Stimulated activated CD8-positive, alpha-beta memory T cell treated with anti-CD3 and anti-CD28 coated beads, Interleukin-2, amount 100 ng/mL, for 48 hours (primary cell): ENCODE measurements at regions not wholly inside any gene's neighbourhood (a gene's known extent, or its start where the extent isn't known, plus 50 kb on each side); places are given as distances from the start of the nearest gene placed in this dataset.
"Not testable (repeated sequence)": the region's sequence is repeated elsewhere in the genome, so short reads cannot be mapped to it uniquely, and the experiment has no call there.

Experiments
- DNase-seq, 2 donors: peaks; one replicate each; pipeline ENCODE4 v3.0.0-alpha.2; 2020; ENCODE audit warnings: low read depth in 2 of 2

DNA sequence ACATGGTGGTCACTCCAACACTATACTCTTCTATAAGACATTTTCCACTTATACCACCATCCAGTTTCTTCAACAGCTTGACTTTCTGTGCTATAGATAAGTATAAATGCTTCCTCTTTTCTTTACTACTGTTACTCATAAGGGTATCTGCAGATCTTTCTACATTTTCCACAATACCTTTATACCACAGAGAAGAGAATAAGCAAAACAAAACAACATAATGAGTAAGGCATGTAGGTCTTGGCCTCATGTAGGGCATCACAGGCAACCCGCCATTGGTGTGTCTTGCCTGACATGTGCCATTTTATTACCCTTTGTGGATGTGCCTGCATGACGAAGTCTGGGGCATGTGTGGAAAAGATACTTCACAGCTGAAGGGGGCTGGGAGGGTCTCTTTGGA lies 265.3 kb upstream of the STARD13 start:
- DNase-seq = no peak

DNA sequence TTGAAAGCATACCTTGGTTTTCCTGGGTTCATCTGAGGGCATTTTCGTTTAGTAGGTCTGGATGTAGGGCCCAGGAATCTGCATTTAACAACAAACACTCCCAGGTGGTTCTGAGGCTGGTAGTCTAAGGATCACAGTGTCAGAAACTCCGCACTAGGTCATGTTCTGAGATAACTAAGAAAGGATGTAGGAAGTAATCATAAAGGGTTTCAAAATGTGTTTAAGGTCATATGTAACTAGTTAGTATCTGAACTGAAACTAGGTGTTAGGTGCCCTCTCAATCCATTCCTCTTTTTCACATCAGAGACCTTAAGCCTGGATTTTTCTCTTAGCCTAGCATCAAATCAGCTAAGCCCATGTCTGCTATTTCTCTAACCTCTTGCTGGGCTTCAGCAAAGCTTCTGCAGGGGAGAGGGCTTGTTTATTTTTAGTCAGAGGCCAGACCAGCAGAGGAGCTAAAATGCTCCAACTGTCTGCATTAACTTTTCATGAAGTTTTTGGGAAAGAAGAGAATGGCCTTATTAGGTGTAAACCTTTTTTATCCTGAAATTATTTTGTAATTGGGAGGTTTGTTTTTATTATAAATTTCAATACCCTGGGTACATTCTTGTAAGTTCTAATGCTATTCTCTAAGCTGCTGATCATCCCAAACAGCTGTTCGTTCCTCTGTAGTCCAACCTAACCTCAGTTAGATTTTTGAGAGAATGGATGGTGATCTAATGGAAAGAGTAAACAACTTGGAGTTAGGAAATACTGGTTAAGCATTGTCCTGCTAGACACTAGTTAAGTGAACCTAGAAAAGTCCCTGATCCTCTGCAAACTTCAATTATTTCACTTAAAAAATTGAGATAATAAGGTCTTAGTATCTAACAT lies 262.8 kb upstream of the RFC3 start:
- no peak for DNase-seq

DNA sequence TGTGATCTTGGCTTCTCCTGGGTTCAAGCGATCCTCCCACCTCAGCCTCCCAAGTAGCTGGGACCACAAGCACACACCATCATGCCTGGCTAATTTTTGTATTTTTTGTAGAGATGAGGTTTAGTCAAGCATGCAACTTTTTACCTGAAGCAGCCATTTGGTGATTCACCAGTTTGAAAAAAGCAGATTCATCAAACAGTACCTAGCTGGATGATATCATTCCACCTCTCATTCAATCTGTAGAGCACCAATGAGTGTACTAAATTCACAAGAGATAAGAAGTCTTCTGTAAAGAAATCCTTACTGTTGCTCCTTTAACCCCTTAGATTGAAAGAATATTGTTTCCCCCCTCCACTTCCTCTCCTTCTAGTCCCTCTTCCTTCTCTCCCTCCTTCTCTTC lies 261.1 kb upstream of the RFC3 start:
- no peak for DNase-seq

DNA sequence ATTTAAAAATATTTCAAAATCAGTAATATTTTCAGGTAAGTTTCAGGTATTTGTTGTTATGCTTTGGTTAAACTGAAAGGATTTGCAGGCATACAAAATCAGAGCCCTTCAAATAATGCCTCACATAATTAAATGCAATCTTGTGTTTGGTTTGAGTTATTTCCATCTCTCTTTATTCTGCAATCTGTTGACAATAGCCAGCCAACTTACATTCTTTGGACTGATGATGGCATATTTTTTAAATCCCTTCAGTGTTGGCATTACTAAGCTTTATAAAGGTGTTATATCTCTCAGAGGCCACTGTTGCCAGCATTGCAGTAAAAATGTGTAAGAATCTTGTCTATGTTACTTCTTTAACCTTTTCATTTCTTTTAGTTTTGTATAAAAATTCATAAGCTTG lies 257.2 kb upstream of the RFC3 start:
- DNase-seq = no peak

DNA sequence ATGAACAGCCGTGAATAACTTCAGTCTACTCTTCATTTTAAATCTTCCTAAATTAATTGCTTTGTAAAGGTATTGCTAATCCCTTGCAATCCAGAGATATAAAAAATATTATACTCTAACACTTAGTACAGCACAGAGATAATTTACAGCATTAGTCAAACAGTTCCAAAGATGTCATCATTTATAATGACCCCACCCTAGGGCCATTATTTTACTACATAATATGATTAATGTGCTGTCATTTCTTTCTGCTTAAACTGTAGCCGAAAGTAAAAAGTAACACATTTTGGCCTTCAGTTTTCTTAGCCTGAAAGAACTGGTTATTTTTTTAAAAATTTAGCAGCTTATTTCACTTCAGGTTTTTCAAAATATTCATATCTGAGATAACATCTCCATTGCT lies 256.3 kb upstream of the RFC3 start:
- DNase-seq = no peak

DNA sequence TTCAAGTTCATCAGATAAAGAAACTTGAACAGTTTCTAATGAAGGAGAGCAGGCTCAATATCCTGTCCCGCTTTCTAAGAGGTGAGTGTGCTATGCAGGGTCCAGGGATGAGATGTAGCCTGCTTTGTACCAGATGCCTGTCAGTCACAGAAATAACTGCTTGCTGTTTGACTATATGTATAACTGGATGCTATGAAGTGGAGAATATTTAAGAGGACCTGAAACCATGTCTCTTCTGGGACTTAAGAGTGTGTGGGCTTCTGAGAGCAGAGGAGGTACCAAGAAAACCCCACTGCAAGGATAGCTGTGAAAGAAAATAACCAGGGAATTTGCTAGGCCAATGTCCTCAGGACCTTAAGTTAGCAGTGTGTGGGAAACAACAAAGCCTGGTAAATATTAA lies 246.3 kb upstream of the RFC3 start:
- no peak for DNase-seq

DNA sequence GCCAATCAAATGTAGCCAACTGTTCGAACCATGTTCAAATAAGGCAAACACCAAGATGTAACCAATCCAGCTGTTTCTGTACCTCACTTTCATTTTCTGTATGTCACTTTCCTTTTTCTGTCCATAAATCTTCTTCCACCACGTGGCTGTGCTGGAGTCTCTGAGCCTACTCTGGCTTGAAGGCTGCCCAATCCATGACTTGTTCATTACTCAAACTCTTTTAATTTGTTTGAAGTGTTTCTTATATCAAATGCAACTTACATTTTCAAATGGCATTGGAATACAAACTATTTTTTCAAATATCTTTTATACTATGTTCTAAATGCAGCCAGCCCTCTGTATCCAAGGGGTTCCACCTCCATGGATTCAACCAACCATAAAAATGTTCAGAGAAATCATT lies 245.6 kb upstream of the RFC3 start:
- not testable (repeated sequence) for DNase-seq

DNA sequence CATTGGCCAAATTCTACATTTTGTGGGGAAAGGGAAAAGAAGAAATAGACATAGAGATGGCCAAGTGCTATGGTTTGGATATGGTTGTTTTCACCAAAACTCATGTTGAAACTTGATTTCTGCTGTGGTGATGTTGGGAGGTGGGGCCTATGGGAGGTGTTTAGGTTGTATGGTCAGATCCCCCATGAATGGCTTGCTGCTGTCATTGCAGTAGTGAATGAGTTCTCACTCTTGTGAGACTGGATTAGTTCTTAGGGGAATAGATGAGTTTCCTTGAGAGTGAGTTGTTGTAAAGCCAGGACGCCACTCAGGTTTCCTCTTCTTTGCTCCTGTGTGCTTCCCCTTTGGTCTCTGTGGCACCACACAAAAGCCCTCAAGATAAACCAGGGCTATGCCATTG lies 242.6 kb upstream of the RFC3 start:
- no peak for DNase-seq

DNA sequence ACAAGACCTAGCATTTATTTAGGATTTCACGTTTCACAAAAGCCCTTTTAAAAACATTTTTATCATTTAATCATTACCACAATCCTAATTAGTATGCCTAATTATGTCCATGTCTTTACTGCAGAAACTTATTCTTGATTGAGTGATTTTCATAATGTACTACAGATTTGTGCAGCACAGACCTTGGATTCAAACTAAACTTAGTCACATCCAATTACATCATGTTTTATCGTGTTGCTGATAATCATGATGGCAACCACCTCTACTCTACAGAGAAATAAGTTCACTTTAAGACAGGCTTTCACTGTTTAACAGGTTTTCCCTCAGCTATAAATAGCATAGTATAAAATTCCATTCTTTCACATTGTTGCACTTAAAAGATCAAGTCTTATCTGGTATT lies 240.9 kb upstream of the RFC3 start:
- no peak for DNase-seq

DNA sequence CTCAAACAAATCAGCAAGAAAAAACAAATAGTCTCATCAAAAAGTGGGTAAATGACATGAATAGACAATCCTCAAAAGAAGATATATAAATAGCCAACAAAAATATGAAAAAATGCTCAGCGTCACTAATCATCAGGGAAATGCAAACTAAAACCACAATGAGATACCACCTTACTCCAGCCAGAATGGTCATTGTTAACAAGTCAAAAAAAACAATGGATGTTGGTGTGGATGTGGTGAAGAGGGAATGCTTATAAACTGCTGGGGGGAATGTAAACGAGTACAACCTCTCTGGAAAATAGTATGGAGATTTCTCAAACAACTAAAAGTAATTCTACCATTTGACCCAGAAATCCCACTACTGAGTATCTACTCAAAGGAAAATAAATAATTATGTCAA lies 239.2 kb upstream of the RFC3 start:
- no peak for DNase-seq

DNA sequence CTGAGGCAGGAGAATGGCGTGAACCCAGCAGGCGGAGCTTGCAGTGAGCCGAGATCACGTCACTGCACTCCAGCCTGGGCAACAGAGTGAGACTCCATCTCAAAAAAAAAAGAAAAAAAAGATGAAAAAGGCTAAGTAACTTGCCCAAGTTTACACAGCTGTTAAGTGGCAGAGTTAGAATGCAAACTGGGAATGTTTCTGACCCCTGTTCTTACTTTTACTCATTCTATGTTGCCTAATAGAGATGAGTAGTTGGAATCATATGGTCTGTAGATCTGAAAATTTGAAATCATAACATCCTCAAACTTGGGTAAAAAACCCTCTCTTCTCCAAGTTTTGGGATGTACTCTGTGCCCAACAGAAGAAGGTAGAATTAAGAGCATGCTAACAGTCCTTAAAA lies 235.8 kb upstream of the RFC3 start:
- DNase-seq = no peak

DNA sequence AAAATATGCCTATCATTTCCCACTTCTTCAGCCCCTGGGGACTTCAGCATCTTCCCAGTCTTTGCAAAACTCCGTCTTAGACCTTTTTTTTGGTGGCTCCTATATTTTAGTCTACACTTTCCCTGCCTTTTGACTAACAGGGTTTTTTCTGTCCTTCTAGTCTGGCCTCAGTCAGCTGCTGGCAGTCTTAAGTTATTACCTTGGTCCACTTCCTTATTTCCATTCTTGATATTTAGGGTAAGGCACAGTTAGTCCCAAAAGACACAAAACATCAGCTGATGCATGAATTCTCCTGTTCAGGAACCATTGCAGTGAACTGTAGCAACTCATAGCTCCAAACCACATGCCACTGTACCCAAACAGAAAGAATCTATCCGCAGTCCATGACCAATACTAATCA lies 234.6 kb upstream of the RFC3 start:
- no peak for DNase-seq

DNA sequence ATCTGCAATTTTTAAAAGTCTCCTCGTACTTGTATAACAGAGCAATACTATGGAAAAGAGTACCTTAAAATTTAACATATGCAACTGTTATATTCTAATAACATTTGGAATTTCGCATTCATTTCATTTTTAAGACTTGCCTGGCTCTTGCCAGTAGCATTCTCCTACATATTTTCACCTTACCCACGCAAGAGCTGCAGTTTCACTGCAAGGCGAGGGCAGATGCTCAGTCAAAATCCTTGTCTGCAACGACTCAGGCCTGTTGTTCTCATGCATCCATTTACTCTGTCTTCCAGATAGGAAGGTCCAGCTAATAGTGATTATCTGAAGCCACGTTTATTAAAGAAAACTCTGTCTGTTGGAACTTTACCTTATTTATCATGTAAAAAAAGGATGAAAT lies 227.0 kb upstream of the RFC3 start:
- no peak for DNase-seq

DNA sequence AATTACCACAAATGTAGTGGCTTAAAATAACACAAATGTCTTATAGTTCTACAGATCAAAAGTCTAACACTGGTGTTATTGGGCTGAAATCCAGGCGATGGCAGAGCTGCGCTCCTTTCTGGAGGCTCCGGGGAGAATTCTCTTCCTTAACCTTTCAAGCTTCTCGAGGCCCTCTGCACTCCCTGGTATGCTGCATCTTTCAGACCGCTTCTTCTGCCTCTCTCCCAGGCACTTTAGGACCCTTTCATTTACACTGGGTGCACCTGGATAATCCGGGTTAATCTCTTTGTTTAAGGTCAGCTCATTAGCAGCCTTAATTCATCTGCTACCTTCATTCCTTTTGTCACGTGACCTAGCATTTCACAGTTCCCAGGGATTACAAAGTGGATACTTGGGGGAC lies 211.3 kb upstream of the RFC3 start:
- no peak for DNase-seq

DNA sequence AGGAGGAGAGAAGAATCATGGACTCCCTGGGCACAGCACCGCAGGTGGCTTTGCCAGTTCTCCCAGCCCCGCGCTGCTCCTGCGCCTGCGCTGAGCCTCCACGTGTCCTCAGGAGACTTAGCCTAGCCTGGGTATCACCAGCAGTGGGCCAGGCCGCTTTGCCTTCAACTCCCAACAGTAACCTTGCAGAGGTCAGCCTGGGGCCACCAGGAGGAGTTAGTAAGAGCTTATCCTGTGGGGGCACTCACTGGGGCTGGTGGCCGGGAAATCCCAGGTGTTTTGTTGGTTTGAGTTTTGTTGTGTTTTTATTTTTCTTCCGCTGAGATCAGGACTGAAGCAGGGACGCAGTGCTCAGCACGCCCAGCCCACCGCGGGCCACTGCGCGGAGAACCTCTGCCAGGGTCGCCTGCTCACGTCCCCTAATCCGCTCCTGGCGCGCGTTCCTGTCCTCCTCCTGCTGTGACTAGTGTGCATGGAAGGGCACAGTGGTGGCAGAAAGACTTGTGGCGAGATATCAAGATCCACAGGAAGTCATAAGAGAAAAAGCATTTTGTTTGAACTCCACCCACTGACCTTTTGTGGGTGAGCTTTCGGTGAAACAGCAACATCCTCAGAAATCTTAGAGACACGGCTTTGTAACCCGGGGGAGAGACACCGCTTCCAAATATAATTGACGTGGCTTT lies 207.4 kb upstream of the RFC3 start:
- peak; percentile 26 to 40 for DNase-seq

DNA sequence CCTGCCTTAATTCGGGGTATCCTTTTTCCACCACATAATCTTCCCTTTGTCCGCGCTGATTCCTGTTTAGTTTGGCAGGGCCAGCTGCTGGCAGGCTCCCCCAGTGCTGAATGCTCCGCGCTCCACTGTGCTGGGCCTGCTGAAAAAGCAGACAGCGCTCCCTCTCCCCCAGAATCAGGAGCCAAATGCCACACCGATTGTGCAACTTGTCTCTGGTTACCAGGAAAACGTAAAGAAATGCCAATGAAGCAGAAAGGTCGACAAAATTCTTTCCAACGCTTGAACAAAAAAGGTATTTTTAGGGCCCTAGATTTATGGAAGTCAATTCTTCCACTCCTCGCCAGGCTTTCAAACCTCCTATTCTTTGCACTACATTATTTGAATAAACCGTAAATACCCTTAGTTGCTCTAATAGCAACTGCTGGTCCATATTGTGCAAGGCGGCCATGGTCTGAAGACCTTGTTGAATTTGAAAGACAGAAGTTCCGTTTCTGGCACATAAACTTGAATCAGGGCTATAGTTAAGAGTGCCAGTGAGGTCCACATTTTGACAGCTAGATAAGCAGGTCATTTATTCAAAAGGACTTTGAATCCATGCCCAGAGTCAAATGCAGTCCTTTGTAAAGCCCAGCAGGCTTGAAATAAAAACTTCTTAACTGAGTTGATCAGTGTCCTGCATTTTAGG lies 206.7 kb upstream of the RFC3 start:
- DNase-seq = no peak

DNA sequence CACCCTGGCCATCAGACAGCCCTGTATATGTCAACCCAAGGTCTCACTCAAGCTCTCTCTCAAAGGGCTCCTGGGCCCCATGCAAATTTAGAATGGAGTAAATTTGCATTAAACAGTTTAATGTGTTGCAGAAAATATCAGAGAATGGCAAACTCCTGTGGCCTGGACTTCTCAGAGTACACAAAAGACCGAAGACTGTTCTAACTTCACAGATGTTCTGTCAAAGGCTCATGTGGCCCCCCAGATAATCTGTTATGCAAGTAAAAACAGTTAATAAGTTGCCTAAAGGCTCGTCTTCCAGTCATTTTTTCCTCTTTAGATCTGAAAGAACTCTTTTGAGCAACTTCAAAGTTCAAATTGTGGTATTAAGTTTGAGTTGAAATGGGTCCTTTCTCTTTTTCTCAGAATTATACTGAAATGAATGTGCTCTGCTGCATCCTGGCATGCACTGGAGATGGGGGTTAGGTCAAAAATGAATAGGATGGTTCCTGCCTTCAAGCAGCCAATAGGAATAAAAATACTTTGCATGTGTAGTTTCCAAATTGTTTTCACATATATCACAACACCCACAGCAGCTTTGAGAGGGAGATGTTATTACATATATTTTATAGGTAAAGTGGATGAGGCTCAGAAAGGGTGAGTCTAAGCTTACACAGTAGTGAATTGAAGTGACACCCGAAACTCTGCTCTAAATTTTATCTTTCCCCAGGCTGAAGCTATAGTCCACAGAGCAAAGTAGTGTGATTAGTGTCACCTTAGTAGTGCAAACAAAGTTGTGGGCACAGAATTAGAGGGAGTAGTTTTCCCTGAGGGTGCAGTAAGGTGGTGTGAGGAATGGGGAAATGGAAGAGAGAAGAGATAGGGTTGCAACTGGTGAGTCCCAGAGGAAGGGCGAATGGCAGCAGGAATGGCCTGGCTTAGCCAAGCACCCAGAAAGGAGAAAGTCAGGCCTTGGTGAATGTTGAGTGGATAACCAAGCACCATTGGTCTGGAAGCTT lies 205.0 kb upstream of the RFC3 start:
- DNase-seq = no peak

DNA sequence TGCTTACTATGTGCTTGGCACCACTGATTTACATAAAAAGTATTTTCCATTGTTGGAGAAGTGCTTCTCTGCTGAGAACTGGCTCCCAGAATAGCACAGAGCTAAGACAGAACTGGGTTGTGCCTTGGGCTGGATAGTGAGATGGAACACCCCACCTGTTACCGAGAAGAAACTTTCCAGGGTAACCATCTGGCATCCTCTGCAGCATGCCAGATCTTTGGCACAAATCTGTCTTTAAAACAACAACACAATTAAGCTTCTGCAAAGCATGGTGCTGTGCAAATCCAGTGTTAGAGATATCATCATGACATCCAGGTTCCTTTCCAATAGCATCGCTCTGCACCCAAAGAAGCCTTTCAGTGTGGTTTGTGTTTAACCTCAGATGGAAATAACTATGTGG lies 202.5 kb upstream of the RFC3 start:
- DNase-seq = no peak

DNA sequence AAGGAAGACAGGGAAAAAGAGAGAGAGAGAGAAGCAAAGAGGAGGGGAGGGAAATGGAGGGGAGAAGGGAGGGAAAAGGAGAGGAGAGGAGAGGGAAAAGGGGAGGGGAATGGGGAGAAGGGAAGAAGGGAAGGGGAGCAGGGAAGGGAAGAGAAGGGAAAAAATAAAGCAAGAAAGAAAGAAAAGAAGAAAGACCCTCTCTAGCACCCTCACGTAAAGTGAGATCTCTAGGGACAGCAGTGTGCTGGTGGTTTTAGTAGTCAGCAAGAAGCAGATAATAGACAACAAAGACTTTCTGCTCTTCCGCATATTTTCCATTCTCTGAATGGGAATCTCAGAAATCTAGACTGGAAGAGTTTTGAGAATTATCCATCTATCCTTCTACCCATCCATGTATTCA lies 201.8 kb upstream of the RFC3 start:
- no peak for DNase-seq

DNA sequence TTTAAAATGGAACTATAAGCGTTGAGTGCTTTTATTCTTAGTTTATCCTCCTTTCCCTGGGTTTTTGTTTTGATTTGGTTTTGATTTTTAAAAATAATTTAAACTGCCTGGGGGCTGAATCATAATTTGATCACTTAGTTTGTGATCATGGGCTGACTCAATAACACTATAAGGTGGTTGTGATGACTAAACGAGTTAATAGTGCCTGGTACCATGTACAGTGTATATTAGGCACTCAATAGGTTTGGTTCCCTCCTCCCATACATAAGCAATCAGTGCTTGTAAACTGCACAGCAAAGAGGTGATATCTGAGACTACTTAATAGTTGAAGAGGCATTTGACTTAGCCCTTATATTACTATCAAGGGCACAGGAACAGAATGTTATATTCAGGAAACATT lies 200.9 kb upstream of the RFC3 start:
- no peak for DNase-seq

DNA sequence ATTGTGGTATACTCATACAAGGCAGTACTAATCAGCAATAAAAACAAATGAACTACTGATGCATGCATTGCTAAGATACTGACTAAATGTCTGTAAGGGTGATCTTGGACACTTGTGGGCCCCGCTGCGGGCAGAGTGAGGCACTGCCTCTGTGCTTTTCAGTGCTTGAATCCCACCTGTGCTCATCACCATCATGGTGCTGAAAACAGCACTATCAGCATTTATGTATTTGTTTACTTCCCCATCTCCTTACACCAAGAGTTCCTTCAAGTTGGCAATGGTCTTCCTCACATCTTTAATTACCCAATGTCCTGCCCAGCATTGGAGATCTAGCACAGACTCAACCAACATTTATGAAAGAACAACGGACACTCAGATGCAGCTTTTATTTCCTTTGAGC lies 193.7 kb upstream of the RFC3 start:
- no peak for DNase-seq

DNA sequence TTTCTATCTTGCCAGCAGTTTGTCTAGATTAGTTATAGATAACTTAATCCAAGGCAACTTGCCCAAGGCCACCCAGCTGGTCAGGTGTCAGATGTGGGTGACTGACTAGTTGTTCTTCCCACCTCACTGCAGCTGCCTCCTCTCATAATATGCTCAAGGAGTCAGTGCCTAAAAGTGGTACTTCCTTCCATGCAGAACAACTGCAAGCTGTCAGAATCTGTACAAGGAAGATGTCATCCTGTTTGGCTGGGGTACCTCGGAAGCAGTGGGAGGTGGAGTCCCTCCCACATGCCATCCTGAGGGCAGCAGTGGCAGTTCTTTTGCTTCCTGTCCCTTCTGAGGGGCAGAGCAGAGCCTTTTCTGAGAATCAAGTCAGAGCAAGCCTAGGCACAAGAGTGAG lies 193.2 kb upstream of the RFC3 start:
- no peak for DNase-seq
